LNCaP clone FGC (cell line): ENCODE measurements at regions not wholly inside any gene's neighbourhood (a gene's known extent, or its start where the extent isn't known, plus 50 kb on each side); places are given as distances from the start of the nearest gene placed in this dataset.
"Not testable (repeated sequence)": the region's sequence is repeated elsewhere in the genome, so short reads cannot be mapped to it uniquely, and the experiment has no call there.

ENCODE experiments used
- DNase-seq: peaks from one replicate; pipeline ENCODE4 v3.0.0-alpha.2; 2011; ENCODE audit warnings: low read depth
- H3K4me3 ChIP-seq: 2 replicates; pipeline ENCODE4 v1.5.1; 2011; ENCODE audit warnings: mild to moderate bottlenecking, low read depth, low read length, control low read depth
- CTCF ChIP-seq: IDR thresholded peaks from 2 replicates; pipeline ENCODE4 v1.5.1; 2012; ENCODE audit warnings: mild to moderate bottlenecking; ENCODE audit not compliant: control insufficient read depth, insufficient read depth; ENCODE audit errors: extremely low read depth

GRCh38 chr10:93223336-93223735 lies 149.6 kb downstream of the CYP26A1 start:
- DNase-seq: no peak
- no peak for TF ChIP-seq CTCF
- H3K4me3 ChIP-seq: no peak overlapping the region

- TF ChIP-seq CTCF: no peak
- H3K4me3 ChIP-seq: no peak overlapping the region
- no peak for DNase-seq
These were observed 150.5 kb downstream of the CYP26A1 start for GRCh38 chr10:93224005-93224779.

- no peak for TF ChIP-seq CTCF
These were observed 152.2 kb downstream of the CYP26A1 start for GRCh38 chr10:93225938-93226337.

DNA sequence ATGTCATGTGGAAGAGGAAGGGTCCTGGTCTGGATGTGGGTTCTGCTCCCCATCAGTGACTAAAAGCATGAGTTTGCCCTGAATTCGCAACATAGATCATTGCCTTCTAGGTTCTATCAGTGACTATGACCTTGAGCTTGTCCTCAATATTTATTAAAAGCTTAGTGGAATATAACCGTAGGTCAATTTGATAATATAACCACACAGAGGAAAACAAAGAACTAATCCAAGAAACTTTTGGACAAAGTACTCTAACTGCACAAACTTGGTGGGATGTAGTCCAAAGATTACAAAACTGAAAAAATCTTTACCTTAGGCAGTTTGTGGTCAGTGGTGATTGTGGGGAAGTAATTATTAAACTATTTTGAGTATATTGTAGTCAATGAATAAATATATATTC lies 152.9 kb downstream of the CYP26A1 start:
- no peak for TF ChIP-seq CTCF
- H3K4me3 ChIP-seq: no peak overlapping the region
- no peak for DNase-seq

More at GRCh38 chr10:93225938-93226337, 152.2 kb downstream of the CYP26A1 start:
- no peak for DNase-seq
- H3K4me3 ChIP-seq: no peak overlapping the region

- DNase-seq, H3K4me3 ChIP-seq: not testable (repeated sequence)
These were observed 156.9 kb downstream of the CYP26A1 start for GRCh38 chr10:93230596-93230995.

DNA sequence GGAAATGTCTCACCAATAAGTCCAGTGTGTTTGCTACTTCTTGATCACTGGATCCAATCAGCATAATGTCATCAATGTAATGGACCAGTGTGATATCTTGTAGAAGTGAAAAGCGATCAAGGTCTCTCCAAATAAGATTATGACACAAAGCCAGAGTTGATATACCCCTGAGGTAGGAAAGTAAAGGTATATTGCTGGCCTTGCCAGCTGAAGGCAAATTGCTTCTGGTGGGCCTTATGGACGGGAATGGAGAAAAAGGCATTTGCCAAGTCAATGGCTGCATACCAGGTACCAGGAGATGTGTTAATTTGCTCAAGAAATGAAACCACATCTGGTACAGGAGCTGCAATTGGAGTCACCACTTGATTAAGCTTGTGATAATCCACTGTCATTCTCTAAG lies 158.5 kb downstream of the CYP26A1 start:
- DNase-seq, H3K4me3 ChIP-seq: not testable (repeated sequence)

DNA sequence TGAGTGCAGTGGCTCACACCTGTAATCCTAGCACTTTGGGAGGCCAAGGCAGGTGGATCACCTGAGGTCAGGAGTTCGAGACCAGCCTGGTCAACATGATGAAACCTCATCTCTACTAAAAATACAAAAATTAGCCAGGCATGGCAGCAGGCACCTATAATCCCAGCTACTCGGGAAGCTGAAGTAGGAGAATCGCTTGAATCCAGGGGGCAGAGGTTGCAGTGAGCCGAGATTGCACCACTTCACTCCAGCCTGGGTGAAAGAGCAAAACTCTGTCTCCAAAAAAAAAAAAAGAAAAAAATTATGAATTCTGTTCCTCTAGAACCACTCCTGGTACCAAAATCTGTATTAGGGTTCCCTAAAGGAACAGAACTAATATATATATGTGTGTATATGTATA lies 161.2 kb downstream of the CYP26A1 start:
- H3K4me3 ChIP-seq, DNase-seq: not testable (repeated sequence)

DNA sequence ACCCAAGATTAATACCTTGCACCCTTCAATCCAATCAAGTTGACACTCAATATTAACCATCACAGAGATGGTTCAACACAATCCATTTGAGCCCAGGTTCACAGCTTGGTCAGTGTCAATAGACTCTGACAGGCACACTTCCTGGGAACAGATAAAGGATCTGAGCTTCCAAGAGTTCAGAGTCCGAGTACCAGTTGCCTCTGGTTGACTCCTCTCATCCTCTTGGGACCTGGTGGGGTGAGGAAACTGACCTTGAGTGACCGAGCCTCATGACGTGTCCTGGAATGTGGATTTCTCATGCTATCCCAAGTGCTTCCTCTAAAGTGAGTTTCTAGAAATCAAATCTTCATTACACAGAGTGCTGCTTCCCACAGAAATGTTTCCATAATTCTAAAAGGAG lies 162.0 kb downstream of the CYP26A1 start:
- DNase-seq: no peak
- no peak for TF ChIP-seq CTCF
- H3K4me3 ChIP-seq: no peak overlapping the region
